ENCODE measurements at regions not wholly inside any gene's neighbourhood (a gene's known extent, or its start where the extent isn't known, plus 50 kb on each side); places are given as distances from the start of the nearest gene placed in this dataset.

DNA sequence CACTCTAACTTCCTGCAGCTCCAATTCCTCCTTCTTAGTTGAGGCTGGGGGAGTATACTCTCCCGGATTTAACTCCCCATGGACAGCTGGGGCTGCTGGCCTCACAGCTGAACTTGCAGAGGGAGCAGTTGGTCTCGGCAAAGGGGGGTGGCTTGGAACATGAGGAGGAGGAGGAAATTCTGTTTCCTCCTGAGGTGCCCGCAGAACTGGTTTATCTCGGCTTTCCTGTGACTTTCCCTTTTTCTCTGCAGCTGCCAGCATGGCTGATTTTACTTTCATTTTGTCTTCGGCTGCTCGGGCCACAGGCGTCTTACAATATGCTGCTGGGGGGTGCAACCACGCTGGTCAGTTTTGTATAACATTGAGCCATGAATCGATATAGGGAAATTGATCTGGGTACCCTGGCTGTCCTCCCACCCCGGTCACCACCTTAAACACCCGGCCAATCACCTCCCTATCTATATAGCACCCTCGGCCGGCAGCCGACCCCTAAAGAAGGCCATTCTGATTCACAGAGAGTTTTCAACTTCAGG, 1317.6 kb downstream of the TMEM121 start:
- TF ChIP-seq, protein P1, sequence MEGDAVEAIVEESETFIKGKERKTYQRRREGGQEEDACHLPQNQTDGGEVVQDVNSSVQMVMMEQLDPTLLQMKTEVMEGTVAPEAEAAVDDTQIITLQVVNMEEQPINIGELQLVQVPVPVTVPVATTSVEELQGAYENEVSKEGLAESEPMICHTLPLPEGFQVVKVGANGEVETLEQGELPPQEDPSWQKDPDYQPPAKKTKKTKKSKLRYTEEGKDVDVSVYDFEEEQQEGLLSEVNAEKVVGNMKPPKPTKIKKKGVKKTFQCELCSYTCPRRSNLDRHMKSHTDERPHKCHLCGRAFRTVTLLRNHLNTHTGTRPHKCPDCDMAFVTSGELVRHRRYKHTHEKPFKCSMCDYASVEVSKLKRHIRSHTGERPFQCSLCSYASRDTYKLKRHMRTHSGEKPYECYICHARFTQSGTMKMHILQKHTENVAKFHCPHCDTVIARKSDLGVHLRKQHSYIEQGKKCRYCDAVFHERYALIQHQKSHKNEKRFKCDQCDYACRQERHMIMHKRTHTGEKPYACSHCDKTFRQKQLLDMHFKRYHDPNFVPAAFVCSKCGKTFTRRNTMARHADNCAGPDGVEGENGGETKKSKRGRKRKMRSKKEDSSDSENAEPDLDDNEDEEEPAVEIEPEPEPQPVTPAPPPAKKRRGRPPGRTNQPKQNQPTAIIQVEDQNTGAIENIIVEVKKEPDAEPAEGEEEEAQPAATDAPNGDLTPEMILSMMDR (conservative IDR thresholded peaks at IDR 0.05 in 1 of 2, IDR thresholded peaks at IDR 0.05 in 1 of 2; ENCODE audit: low read depth in 1 of 2, low read length in 2 of 2) = no peak
- TF ChIP-seq EZH2 (IDR thresholded peaks at IDR 0.05; ENCODE audit: low read length, missing control alignments) = no peak
